Activated CD4-positive, CD25-positive, alpha-beta regulatory T cell treated with anti-CD3 and anti-CD28 coated beads, Interleukin-2, amount 50 U/mL, for 24 hours (primary cell): ENCODE measurements at regions not wholly inside any gene's neighbourhood (a gene's known extent, or its start where the extent isn't known, plus 50 kb on each side); places are given as distances from the start of the nearest gene placed in this dataset.

ENCODE experiments used
- ATAC-seq, 2 donors: fragments of 150-1000 bp; cut with Tn5 transposase; one replicate each; pipeline ENCODE4 v1.10.0; 2021; ENCODE audit warnings: mild to moderate bottlenecking in 1 of 2, moderate library complexity in 1 of 2

DNA sequence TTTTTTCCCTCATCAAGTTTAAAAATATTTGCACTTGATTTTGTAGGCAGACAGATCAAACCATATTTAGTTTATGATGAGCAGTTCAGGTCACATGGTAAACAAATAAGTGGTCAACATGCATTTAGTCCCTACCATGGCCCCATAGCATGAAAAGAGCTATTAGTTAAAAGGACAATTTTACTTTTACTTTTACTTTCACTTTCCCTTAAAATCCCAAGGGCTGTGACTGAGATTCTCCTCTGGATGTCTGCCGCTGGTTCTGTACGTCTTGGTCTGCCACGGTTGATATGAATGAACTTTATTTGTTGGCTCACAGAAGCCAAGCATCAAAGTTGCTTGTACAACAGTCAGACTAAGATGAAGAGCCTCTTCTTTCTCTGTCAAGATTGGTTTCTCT, 626.2 kb upstream of the CDH7 start:
- no peak for ATAC-seq

DNA sequence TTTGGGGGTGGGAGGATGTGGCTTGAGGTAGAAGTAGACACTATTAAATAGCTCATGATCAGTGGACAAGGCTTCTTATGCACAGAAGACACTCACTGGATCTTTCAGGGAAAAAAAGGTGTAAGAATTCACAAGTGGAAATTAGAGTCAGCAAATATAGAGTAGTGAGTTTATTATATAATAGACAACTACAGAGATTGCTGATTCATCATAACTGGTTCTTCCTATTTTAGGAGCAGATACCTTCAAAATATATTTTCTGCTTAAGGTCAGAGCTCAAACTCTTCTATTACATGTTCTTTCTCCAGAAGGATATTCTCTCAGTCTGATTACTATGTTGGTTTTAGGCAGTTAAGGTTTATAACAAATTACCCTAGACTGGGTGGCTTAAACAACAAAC, 646.9 kb upstream of the CDH7 start:
- ATAC-seq = no peak

DNA sequence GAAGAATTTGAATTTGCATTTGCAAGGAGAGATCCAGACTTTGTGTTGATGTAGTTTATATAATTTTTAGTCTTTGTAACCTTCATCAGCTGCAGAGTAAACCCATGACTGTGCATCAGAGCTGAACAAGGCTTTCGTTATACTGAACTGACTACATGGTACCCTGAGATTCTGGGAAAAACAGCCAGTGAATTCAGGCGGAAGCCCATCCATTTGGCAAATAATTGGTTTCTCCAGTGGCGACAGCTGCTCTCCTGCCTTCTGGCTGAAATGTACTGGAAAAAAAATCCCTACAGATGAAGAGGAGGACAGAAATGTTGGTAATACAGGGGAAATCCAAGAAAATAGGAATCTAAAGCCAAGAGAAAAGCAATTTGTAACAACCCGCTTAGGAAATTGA, 657.5 kb upstream of the CDH7 start:
- ATAC-seq = no peak

DNA sequence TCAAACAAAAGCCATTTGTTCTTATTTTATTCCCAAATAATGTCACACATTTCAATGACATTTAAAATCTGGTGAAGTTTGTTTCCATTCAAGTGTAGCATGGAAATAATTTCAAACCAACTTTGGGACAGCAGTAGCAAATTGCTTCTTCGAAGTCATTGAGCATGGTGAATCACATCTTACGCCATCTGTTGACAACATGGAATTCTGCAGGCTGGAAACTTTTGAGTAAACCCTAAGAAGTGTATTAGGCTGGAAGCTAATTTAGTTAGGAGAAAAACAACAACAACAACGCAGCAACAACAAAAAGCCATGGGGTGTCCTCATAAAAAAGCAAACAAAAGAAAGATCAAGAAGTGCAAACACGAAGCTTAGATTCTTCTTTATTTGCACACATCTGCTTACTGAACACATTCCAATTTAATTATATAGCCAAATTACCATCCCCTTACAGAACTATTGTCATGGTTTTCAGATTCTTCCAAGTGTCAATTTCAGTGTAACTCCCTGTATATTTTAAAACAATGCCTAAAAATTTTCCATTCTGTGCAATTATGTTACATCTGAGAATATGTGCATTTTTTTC, 659.0 kb upstream of the CDH7 start:
- no peak for ATAC-seq

DNA sequence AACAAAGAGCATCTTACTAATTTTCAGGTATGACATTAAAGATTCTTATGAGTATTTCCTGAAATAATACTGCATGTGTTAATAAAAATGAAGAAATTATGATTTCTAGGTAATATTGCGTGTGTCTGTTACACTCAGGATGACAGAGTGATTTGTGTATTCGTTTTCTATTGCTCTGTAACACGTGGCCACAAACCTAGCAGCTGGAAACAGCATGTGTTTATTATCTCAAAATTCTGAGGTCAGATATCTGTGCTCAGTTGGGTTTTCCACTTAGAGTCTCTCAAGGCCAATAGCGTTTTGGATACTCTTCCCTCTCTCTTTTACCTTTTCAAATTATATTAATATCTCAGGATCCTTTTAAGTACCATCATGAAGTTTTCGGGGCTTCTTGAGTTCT, 667.9 kb upstream of the CDH7 start:
- ATAC-seq = no peak

DNA sequence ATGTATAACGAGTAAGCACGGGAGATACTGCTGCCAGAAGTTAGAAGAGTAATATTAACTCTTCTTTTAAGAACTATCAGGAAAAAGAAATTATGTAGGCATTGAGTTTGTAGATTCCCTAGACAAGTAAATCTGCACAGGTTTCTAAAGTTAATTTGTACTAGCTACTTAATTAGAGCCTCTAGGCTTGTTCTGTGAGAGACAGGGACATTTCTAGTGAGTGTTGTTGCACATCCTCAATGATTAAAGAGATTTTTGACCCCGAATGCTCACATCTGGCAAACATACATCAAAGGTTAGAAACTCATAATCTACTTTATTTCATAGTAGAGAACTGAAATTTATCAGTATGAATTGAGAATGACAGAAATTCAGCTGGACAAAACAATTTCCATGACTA, 669.0 kb upstream of the CDH7 start:
- no peak for ATAC-seq

DNA sequence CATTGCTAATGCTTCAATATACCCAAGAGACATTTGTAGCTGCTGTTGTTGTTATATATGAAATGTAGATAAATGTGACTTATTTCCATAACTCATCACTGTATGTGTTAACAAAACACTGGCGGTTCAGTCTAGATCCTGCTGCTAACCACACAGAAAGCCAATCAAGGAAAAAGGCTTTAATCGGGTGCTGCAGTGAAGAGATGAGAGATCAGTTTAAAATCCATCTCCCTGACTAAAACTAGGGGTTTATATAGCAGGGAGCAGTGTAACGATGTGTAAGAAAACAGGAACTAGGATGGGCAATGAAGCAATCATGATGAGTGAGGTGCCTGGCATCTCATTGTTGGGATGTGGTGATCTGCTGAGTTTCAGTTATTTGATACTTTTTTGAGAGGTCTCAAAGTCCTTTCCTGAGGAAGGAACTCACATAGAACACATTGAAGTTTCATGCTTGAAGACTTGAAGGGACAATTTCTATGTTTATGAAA, 677.7 kb upstream of the CDH7 start:
- no peak for ATAC-seq

DNA sequence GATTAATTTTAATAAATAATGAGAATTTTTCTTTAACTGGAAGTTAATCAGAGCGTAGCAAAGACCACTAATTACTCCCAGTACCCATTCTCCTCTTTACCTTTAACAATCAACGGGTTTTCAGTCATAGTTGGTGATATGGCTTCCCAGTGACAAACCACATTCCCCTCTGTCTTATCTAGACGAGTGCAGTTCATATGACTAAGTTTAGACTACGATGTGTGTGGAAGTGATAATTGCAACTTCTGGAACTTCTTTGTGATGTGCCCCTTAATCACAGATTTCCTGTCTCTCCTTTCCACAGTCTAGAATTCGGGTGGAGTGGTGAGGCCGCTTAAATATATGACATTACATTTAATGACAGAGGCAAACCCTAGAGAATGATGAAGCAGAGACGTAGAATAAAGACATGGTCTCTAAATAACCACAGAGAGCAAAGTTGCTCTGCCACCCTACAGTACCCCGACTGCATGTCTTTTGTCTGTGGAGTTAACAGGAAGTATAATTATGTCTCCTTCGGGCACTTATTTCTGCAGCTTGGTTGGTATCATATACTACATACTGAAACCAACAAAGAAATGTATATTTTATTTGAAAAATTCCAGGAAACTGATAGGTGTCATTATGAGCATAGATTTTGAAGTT, 693.3 kb upstream of the CDH7 start:
- no peak for ATAC-seq

DNA sequence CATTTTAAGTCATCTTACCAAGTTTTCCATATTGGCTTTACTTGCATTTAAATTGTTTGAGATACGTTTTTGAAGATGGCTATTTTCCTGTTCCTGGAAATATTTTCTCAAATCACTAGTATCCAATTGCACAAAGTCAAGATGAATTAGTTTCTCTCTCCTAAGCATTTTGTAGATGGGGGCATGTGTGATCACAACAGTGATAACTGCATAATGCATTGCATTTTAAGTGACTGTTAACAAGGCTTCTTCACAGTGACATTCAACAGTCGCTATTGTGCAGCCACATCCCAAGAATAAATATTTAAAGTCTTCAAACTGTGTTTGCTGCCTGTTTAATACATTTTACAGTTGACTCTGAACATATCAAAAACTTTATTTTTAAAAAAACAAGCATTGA, 694.2 kb upstream of the CDH7 start:
- ATAC-seq = no peak

DNA sequence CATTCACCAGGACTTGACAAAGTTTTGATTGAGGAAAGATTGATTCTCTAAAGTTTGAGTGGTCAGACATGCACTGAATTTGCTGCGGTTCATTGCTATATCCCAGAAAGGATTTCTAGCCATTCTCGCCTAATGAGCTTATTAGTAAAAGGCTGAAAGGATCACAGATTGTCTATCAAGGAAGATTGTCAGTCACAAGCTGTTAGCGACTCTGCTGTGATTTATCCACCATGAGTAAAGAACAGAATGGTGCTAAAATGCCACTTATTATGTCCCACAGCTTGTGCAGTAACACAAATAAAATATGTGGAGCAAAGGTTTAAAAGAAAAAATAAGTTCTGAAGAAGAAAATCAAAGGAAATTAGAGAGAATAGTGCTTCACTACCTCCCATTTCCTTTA, 701.2 kb upstream of the CDH7 start:
- no peak for ATAC-seq

DNA sequence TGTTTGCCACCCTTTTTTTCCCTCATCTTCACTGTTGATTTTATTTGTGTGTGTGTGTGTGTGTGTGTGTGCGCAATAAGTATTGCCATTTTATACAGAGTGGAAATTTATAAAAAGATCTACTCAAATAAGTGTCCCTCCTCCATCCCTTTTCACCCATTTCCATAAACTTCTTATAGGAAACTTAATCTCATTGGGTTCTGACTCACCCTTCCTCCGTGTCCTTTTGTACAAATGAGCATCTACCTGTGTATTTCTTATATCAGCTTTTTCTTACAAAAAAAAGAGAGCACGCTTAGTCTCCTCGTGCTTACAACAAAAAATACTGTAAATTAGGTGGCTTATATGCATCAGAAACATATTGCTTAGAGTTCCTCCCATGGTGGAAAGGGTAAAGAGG, 711.2 kb upstream of the CDH7 start:
- ATAC-seq = no peak

DNA sequence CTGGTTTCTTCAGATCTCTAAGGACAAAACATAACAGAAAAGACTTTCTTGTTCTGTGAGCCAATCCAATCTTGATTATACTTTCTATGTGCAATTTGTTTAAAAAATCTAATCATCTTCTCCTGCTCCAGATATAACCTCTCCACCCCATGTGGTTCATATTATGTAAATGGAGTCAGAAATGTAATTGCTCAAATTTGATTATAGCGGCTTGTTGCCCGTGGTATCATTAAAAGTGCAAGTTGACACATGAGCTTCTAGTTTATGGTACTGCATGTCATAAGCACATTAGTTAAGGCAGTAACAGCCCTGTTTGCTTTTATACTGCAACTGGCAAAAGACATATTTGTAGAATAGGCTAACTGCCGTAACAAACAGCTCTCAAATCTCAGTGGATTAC, 715.1 kb upstream of the CDH7 start:
- ATAC-seq = no peak

DNA sequence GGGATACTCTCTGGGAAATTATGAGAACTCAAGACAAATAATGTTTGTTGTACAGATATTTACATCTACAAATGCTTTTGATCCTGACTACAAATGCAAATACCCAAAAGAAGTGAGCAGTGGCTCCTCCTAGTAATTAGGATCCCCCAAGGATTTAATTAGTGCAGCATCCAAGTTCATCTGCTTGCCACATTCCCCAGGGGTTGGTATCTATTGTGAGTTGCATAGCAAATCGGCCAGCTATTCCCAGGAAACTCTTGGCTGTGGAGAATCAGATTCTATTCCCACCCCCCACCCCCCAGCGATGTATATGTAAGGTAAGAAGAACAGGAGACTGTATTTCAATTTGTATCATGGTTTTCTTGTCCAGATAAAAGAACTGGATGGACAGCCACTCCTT, 725.1 kb upstream of the CDH7 start:
- no peak for ATAC-seq

DNA sequence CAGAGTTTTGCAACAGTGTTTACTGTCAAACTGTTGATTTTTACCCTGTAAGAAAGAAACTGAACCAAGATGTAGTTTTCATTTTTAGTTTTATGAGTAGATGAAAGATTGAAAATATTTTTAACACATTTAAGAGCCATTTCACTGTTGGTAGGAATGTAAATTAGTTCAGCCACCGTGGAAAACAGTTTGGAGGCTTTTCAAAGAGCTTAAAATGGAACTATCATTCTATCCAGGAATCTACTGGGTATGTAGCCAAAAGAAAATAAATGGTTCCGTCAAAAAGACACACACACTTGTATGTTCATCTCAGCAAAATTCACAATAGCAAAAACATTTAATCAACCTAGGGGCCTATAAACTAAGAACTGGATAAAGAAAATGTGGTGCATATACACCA, 729.8 kb upstream of the CDH7 start:
- ATAC-seq = no peak

DNA sequence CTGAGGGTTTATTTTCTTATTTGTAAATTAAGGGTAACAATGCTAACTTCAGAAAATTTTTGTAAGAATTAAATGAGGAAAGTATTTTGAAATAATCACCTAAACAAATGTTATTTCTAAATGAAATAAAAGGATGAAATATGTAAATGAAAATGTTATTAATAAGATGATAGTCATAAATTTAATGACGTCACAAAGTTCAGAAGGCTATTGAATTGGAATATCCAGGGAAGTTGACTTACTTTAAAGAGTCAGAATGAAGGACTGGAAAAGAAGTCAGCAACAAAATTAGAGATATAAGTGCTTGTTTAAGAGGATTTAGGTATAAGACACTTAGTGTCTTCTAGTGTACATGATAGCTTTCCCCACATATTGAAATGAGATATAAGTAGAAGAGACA, 732.6 kb upstream of the CDH7 start:
- no peak for ATAC-seq

DNA sequence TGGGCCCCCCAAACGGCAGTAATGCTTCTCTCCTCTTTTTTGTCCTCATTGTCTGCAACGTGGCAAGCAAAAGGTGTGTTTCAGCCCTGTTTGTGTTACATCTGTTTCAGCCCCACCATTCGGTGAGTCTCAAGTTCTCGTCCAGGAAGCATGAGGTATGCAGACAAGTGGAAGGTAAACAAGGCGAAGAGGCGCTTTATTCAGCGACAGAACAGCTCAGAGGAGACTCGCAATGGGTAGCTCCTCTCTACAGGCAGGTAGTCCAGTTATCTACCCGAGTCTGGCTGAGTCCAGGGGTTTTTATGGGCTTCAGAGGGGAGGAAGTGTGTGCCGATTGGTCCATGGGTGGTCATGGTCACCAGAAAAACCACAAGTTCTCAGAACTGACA, 733.4 kb upstream of the CDH7 start:
- ATAC-seq = no peak

DNA sequence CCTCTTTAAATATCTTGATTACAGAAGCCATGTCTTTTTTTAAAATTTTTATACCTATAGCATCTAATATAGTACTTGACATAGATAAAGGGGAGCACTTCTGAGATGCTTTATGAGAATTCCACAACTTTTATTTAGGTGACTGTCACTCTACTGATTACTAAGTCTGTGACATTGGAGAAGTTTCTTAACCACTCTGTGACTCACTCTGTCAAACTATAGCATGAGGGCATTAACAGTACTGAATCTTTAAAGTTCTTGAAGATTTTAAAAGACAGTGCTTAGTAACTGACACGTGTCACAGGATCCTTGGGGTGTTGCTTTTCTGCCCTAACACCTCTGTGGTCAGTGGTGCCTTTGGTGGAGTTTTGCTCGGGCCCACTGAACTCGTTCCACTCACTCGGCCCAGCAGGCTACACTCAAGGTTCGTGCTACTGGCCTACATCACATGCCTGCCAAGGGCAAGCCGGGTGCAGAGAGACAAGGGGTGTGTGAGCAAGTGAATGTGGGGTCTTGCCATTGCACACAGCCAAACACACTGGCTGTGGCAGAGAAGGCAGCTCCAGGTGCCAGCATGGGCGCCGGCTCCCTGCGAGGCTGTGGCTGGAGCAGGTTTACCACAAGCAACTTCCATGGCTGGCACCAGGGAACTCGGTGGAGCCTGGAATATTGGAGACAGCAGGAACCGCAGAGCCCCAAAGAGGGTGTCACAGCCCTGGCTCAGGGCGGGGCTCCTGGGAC, 734.0 kb upstream of the CDH7 start:
- ATAC-seq = no peak

DNA sequence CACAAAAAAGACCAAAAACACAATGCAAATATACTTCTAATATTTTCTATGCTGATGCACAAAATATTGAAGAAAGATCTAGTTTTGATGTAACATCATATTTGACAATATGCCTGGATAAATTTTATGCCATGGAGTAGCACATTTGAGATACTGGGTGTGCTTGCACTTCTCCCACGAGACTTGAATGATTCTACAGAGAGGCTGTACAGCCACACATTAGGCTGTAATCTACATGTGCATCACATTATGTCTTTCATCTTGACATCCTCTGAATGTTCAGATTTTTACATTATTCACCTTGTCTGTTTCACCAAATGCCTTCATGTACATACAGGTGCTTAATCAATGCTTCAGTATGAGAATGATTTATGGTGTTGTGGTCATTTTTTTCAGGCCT, 756.4 kb upstream of the CDH7 start:
- no peak for ATAC-seq

DNA sequence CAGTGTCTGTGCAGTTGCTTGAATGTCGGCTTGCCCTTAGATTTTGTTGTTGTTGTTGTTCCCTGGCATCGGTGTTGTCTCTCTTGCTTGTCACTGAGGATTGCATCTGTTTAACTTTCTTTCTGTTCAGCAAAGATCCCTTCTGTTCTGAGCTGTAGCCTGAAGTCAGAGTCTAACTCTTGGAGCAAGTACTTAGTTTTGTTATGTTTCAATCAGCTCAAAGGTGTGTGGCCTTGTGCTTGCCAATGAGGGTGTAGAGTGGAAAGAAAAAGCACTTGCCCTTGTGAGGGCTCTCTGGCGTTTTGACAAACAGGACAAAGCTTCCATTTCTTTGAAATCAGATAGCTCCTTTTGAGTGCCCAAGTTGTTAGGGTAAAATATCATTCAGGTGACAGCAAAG, 757.1 kb upstream of the CDH7 start:
- no peak for ATAC-seq

DNA sequence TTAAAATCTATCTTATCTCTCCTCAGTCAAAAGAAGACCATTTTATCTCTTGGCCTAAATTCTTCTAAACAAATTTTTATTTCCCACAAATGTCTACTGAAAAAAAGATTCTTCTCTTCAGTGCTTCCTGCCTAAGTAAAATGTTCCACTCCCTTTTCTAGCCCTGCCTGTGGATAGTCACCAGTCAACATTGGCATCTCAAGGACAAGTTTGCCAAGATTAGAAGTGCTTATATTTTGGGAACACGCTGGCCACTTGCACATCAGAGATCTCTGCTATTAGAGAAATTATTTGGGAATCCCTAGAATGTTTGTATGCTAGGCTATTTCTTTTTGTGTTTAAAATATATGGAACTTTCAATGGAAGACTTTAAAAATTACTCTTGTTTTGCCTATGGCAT, 758.2 kb upstream of the CDH7 start:
- ATAC-seq = no peak

DNA sequence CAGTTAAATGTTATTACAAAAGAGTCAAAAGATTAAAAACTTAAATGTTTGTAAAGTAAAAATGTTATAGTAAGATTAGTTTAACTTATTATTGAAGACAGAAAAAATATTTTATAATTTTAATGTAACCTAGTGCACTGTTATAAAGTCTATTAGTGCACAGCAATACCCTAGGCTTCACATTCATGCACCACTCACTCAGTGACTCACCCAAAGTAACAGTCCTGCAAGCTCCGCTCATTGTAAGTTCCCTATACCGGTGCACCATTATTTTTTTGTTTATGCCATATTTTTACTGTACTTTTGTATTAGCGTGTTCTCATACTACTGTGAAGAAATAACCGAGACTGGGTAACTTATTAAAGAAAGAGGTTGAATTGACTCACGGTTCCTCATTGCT, 759.7 kb upstream of the CDH7 start:
- no peak for ATAC-seq

DNA sequence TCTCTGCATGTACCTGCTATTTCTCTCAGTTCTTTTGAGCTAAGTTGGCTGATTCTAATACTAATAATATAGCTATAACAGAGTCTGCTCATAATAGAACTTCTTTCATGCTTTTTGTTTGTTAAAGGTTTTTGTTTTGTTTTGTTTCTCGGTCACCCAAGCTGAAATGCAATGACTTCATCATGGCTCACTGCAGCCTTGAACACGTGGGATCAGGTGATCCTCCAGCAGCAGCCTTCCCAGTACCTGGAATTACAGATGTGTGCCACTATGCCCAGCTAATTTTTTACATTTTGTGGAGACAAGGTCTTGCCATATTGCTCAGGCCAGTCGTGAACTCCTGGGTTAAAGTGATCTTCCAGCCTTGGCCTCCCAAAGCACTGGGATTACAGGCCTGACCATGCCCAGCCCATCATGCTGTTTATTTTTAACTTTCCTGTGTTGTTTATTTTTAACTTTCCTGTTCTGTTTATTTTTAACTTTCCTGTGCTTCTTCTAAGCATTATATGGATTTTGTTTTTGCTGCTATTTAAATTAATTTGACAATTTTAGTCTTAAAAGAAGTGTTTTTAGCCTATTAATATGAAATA, 763.8 kb upstream of the CDH7 start:
- no peak for ATAC-seq

DNA sequence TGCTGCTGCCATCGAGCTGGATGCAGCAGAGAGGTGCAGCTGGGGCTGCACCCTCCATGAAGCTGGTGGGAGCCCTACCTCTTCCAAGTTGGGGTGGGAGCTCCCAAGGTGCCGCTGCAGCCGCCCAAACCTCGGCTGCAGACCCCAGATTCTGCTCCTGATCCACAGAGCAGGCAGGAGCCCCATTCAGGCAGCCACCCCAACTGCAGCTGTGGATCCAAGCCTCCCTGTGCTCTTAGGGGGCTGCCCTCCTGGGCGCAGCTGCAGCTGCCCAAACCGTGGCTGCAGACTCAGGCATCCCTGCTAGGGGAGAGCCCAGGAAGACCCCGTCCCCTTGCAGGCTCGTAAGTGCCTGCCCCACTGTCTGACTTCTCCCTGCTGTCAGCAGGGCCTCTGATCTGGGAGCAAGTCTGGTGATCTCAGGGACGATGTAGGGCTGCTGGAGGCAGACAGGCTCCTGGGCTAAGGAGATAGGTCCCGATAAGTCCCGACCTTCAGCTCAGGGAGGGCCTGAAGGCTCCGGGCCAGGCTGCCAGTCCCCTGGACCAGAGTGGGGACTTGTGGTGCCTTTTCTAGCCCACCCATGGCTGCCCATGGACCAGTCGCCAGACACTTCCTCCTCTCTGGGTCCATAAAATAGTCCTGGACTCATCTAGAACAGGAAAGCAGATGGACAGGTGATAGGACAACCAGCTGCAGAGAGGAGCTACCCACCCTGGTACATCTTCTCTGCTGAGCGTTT, 767.1 kb upstream of the CDH7 start:
- ATAC-seq = no peak
